GM12874 (cell line): ENCODE measurements at regions not wholly inside any gene's neighbourhood (a gene's known extent, or its start where the extent isn't known, plus 50 kb on each side); places are given as distances from the start of the nearest gene placed in this dataset.

Source experiments
- CTCF ChIP-seq: IDR thresholded peaks from 2 replicates; pipeline ENCODE4 v1.5.1; 2011; ENCODE audit warnings: low read depth, mild to moderate bottlenecking, control low read depth, low read length, moderate library complexity; ENCODE audit not compliant: insufficient read depth

DNA sequence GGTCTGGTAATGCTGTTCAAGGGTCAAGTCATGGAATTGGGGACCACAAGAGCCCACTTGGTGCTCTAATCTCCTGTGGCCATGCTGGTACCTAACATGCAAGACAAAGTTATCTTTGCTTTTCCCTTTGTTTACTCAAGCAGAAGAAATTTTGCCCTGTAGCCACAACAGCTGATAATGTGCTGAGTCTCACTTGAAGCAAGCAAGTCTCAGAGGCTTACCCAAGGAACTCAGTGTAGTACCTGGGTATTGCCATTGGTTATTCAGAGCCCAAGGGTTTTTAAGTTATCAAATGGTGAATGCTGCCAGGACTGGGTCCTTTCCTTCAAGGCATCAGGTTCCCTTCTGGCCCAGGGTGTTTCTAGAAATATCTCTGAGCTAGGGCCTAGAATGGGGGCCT lies 198.9 kb upstream of the RNPC3 start:
- no peak for TF ChIP-seq CTCF

- no peak for TF ChIP-seq CTCF
These were observed 201.5 kb upstream of the COL11A1 start for GRCh38 chr1:103309786-103310185.

DNA sequence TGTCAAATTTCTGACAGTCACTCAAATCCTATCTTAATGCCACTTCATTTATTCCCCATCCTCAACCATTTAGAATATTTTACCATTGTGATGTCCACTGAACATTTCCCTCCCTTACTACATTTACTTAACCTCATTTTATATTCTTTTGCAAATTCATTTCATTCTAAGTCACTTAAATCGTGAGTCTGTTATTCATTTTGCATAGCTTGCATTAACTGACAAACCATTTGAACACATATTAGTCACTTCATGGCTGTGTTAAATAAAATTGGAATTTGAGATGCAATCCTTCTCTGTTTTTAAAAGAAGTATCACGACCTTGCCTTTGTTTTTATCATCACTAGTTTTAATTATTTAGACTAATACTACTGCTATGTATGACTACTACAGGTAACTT lies 199.4 kb upstream of the COL11A1 start:
- TF ChIP-seq CTCF = no peak

DNA sequence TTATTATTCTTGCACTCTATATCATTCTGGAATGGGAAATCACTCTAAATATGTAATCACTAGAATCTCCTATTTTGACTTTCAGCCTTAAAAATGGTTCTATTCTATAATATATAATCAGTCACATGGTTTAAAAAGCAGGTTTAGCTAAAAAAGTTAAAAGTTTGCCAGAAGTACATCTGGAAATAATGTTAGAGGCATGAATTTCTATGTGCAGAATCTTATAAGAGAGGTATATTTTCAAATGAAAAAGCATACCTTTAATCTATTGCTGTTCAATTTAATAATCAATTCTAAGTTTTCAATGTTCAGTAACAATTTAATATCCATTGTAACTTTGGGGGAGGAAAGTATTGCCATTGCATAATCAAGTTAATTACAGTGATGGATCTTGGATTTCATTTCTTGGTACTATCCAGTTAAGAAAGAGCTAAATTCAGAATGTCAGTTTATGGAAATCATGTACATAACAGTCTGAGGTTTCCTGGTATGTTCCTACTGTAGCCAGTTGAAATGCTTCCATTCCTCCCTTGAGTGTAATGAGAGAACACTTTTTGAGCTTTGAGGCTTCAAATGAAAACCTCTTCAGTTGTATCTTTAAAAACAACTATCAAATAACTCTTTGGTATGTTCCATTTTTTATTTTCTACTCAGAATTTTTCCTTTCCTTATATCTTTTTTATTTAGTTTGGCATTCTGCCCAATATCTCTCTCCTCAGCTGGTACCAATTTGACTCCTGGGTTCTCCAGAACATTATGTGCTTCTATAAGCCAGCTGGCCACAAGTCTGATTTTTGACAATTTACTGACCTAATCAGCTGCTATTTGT lies 175.7 kb upstream of the COL11A1 start:
- no peak for TF ChIP-seq CTCF

- TF ChIP-seq CTCF = no peak
These were observed 175.0 kb upstream of the COL11A1 start for GRCh38 chr1:103283371-103283770.

DNA sequence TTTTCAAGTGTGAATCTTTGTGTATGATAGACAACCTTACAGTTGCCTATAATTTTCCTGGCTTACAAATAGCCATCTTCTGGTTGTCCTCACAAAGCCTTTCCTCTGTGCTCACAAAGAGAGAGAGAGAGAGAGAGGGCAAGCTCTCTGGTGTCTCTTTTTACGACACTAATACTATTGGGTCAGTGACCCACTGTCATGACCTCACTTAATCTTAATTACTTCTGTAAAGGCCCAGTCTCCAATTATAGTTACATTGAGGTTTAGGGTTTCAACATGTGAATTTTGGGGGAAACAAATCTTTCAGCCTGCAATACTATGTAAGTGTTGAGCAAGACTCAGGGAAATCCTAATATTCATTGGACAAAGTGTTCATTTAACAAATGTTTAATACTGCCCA lies 167.4 kb upstream of the COL11A1 start:
- TF ChIP-seq CTCF = no peak

DNA sequence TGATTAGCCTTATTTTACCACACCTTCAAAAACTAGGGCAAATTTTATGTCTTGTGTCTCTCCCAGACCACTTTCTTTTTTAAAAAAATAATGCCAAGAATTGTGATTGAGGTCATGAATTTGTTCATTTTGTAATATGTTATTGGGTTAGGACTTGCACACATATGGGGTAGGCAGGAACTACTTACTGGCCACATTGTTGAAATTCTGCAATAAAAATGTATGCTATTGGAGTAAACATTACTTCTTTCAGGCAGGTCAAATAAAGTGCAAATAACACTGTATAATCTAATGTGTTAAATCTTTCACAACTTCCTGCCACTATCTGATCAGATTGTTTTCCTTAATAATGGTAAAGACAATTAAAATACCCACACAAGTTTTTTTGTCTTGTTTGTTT lies 166.6 kb upstream of the COL11A1 start:
- TF ChIP-seq CTCF = no peak

GRCh38 chr1:103273106-103273505 lies 164.8 kb upstream of the COL11A1 start:
- TF ChIP-seq CTCF = no peak
